ENCODE measurements at regions not wholly inside any gene's neighbourhood (a gene's known extent, or its start where the extent isn't known, plus 50 kb on each side); places are given as distances from the start of the nearest gene placed in this dataset.

DNA sequence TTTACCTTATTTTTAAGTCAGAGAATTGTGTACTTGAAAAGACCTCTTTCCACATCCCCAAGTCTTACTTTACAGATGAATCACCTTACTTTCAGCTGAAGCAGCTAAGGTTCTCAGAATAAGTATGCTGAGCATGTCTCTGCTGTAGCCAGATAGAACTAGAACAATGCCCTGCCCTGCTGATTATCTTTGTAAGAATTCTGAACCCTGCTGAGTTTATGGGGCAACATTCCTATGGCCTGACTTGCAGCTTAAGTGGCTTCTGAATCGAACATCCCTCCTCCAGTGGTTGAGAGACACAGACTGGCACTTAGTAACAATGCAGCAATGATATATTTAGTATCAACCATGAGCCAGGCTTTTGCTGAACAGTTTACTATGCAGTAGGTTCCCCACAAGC is 592.0 kb upstream of the WWC1 start:
- DNase-seq = no peak

DNA sequence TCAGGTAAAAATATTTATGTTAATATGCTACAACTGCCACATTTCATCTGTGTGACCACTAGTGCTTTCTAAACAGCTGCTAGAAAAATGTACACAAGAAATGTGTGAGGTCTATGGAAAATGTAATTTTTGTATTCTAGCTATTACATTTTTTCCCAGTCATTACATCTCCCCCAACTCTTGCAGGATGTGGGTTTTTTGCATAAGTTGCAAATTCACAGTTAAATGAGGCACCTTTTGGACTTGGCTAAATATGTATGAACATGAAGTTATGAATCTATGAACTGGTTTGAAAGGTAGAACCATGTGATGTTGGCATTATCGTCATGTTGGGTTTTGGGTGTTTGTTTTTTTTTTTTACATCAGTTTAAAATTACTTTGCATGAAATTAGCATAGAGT is 590.4 kb upstream of the WWC1 start:
- DNase-seq = no peak

DNA sequence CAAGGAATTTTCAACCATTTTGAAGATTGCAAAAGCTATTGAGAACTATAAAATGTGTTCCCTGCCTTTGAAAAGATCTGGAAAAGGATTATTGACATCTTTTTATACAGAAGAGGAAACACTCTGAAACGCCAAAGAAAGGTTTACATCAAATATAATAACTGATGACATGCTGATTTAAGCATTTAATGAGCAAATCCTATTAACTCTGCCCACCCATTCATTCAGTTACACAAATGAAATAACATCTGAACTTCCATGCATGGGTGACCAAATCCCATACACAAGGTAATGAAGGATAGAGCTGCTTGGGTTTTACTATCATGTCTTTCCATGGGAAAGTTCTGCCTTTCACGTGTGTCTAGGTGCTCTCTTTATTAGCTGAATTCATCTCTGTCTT is 589.4 kb upstream of the WWC1 start:
- DNase-seq = no peak

DNA sequence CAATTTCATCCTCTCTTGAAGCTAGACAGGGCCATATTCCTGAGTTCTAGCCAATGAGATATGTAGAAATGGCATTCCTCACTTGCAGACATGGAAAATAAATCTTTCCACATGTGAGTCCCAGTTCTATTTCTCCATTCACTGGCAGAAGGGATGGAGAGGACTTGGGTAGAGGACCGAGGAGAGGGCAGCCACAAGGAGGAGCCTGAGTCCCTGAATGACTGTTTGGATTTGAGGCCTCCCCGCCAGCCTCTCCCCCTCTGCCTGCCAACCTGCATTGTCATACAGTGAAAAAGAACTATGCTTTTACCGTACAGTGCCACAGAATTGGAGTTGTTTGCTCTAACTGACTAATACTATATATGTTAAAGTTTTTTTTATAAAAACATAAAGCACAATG is 583.0 kb upstream of the WWC1 start:
- DNase-seq = no peak

DNA sequence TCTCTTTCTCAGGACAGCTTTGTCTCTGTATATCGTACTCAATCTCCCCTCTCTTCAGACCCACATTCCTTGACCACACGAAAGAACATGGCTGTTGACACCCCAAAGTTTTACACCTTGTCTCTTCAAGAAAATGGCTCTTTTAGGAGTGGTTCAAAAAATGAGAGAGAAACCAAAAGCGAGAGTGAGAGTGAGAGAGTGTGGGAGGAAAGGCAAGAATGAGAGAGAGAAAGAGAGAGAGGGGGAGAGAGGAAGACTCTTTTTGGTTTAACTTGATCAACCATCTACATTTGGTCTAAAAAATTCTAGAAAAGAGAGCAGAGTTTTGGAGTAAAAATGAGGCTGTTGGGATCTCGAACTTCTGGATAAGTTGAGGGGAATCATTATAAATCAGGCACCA is 581.8 kb upstream of the WWC1 start:
- no peak for DNase-seq

DNA sequence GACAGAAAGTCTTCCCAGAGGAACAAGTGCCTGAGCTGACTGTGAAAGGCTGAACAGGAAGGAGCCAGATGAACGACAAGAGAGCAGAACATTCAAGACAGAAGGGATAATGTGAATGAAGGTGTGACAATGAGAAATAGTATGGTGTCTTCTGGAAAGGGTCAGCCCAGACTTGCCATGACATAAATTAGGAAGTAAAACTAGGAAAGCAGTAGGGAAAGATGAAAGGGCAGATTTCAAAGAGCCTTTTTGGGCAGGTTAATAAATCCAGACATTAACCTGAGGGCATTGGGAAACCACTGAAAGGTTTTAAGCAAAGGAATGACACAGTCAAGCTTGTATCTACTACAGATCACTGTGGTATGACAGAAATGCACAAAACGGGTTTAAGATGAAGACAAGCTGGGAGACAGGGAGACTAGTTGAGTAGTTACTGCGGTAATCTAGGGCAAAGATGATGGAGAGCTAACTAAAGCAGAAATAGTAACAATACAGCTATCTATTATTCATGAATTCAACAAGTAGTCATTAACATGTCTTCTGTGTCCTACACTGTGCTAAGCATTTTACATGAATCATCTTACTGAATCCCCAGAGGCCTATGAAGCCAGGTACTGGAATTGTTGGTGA is 580.9 kb upstream of the WWC1 start:
- no peak for DNase-seq

DNA sequence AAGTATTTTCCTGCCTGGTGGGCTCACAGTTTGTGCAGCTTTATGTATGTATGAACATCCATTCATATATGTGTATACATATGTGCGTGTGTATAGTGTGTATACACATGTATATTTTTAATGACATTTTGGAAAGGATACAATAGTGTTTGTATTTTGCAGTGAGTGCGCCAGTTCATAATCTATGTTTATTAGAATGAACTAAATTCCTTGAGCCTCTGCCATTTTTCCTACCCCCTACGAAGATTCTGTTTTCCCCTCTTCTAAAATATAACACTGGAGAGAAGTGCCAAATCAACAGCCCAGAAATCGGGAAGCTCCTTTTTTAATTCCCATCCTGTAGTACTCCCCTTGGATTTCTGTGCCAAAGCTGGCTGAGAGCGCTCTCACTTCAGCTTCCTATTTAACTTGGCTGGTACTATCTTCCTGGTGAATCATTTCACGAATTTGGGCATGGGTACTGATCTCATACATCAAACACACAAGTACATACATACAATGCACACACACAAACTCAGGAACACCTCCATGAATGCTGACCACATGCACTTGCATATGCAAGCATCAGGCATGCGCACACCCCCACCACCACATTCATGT is 578.4 kb upstream of the WWC1 start:
- no peak for DNase-seq

DNA sequence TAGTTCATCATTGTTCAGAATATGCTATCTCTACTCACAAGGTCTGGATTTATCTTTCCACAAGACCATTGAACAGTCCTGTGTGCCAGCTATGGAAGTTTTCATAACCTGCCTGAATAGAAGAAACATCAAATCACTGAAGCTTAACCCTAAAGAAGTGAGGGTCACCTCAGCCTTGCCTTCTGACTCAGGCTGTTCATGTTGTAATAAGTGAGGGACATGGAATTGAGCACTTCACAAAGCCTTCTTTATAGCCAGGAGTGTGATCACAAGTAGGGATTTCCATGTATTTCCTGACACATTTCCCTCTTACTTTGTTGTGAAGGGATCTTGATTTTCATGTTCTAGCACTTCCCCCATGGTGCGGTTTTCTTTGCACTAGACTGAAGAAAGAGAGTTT is 577.5 kb upstream of the WWC1 start:
- no peak for DNase-seq

DNA sequence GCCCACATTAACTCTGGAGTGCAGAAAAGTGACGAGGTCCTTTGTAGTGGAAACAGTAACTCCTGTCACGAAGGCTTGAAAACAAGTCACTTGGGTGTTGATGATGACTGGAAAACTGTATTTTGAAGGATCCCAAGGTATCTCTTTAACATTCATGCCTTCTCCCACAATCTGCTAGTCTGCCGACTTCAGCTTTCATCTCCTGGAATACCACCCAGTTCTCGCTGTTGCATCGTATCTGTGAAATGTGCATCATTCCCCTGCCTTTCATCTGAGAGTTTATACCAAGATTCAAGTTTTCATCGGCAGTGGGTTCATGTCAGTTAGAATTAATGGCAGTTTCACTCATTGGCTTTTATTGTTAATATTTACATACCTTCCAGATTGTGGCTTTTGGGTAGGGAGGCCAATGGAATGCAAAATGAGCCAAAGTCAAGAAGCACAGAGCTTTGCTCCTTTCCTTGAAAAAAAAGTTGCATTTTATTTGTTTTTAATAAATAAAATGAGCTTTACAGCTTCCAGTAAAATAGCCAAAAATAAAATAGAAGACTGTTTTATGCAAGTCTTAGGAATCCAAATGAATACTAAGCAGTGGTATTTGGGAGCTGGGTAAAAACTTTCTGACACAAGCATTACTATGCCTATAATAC is 575.2 kb upstream of the WWC1 start:
- no peak for DNase-seq

DNA sequence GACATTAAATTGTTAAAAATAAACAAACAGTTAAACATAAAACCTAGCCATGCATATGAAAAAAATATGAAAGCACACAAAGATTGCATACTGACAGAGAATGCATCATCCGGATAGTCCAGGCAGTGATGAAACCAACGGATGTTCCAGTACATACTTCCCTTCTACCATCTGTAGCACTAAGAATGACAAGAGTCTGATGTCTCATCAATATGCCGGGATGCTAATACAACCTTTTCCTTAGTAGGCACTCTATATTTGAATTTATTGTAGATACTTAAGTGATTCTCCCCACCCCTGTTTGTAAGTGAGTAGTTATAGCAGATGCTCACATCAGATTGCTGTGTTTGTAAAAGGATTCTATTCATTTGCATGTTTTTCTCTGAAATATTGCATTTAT is 571.2 kb upstream of the WWC1 start:
- no peak for DNase-seq

DNA sequence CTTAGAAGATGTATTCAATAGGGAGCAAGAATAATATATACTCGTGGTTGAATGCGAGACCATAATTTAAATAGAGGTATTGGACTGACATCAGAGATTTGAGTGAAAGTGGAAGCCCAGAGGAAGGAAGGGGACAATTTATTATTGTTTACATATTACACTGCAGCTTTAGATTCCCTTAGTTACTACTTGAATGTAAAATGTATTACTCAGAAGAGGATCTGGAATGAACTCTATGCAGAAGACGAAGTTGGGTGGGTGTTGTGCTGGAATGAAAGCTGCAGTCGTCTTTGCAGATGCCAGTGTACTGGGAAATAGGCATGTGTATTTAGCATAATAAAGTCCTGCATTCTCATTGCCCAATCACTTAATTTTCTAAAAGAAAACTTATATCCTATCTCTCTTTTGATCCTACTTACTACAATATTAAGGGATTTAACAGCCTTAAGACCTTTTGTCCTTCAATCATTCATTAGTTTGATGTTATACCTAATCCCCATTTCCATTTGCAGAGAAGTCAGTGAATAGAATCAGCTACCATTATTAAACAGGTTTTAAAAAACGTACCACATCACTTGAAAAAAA is 570.7 kb upstream of the WWC1 start:
- DNase-seq = no peak

DNA sequence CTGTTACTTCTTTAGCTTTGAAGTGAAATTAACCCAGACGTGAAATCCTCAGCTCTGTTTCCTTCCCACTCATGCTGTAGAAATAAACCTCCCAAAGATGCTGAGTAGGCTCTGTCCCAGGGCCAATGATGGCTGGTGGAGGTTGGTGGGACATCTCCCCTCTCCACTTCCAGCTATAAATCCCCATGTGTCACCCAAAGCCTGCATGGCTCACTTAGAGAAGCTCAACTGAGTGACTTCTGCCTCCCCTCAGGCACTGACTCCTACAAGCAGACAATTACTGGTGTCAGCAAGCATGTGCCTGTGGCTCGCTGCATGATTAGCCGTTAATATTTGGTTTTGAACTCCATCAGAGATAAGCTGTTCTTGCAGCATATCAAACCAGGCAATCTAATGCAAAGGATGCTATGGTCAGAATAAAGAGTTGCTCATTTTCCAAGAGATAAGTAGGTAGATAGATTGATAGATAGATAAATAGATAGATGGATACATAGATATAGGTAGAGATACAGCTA is 569.5 kb upstream of the WWC1 start:
- DNase-seq = no peak

DNA sequence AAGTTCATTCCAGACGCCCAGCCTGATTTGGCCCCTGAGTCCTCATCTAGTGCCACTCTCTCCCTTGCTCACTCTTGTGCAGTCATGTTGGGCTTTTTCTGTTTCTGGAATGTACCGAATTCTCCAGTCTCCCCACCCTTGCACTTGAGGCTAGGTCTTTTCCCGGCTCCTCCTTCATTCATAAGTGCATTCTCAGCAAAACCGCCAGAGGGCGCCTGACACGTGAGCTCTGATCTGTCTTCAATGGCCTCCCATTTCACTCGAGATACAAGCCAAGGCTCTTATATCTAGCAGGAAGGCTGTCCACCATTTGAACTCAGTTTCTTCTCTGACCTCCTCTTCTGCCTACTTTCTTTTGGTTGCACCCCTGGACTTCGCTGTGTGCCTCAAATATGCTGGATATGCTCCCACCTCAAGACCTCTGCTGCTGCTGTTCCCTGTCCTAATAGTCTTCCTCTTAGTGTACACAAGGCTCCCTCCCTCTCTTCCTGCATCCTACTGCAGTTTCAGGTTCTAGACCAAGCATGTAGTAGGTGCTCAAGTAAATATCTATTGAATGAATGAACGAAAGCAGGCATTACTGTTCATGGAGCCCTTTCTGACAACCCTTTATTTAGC is 568.1 kb upstream of the WWC1 start:
- DNase-seq = peak in 13 of 14 donors; percentile 2 to 74 (median 48)

DNA sequence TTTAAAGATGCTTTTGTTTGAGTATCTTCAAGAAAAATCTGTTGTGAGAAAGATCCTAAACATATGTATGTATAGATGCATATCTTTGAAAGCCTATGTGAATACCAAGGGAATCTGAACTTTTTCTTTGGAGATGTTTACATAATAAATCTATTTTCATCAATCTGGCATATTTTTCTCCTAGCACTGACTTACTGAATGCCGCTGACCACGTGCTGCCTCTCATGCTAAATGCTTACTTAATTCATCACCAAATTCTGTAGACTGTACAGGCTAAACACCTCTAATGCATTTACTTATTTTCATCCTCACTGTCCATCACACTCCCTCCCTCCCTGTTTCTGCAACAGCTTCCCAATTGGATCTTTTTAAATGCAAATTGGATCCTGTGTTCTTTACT is 566.2 kb upstream of the WWC1 start:
- no peak for DNase-seq

DNA sequence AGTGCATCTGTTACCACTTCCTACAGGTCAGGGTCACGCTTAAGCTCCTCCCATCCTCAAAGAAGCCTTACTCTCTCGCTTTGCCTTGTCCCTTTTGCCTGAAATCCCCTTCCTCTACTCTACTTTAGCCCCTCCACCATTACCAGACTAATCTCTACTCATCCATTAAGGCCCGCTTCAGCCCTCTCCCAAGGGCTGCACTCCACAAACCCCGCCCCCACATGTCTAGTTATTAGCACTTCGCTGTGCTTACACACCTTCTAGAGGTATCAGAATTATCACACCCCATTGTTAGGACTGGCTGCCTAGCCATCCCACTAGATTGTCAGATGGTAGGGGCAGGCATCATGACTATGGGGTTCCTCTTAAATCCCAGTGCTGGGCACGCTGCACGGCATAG is 565.7 kb upstream of the WWC1 start:
- DNase-seq = no peak

DNA sequence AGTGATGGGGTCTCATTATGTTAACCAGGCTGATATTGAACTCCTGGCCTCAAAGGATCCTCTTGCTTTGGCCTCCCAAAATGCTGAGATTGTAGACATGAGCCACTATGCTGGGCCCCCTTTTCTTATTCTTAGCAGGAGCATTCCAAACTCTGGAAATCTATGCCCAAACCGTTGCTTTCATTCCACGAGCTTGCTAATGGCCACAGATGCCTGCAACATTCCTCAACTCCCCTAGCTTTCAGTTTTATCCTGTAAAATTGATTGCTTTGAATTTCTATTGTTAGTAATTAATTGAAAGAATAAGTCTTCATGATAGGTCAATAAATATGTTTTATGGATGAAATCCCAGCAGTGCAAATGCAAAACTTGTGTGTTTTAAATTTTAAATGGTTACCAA is 564.8 kb upstream of the WWC1 start:
- no peak for DNase-seq

DNA sequence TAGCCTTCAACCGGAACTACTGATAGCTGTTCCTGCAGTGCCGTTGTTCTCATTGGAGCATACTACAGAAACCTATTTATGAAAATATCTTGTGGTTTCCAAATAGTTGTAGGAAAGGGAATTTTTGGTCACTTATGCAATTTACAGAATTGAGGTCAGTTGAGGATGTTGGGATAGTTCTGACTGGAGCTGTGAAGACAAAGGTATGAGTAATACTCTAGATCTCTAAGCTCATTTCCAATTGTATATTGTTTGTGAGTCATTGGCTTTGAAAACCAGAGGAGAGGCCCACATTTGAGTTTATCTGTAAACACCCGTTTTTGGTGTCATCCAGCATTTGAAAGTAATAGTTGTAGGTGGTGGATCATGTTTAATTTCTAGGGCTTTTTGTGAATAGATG is 561.3 kb upstream of the WWC1 start:
- DNase-seq = no peak

DNA sequence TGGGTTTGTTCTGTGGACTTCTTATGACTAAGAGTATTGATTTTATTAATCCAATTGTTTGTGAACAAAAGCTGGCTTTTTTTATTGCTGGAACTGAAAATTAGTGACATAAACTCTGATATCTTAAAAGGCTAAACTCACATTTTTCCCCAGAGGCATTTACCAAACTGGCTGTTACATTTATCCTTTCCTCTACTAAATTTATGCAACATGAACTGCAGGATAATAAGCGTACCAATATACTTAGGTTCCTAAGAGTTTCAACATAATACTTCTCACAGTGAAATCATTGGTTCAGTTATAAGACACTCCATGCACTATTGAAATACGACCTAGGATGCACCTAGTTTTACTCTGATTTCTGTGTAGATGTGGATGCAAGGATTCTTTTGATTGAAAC is 560.8 kb upstream of the WWC1 start:
- no peak for DNase-seq

DNA sequence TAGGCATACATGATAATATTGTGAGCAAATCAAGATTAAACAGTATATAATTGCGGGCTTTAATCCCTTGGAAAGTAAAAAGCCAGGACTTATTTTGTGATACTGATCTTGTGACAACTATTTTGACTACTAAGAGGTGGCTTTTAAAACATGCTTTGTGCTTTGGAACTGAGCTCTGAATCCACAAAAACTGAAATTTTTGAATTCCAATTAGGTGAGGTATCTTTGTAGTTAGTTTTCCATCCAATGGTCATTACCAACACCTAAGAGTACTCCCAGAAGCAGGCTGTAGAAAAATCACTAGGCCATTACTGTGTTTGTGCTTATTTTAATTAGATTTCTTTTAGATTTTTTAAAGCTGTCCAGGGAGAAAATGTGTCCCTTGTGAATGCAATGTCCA is 559.5 kb upstream of the WWC1 start:
- DNase-seq = no peak

DNA sequence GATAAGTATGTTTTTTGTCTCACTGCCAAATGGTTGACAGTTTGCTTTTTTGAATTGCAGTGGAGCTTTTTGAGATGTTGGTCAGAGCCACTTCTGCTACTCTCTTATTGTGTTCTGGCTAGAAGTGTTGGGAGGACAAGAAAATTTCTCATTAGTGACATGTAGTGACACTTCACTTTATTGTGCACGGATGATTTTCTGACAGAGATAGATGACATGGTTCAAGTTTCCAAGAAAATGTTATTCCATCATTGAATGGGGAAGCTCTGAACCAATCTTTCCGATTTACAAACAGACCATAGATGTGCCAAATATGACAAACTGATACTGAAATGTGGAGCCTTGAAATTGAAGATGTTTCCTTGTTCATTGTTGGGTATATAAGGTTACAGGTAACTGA is 558.9 kb upstream of the WWC1 start:
- DNase-seq = no peak

DNA sequence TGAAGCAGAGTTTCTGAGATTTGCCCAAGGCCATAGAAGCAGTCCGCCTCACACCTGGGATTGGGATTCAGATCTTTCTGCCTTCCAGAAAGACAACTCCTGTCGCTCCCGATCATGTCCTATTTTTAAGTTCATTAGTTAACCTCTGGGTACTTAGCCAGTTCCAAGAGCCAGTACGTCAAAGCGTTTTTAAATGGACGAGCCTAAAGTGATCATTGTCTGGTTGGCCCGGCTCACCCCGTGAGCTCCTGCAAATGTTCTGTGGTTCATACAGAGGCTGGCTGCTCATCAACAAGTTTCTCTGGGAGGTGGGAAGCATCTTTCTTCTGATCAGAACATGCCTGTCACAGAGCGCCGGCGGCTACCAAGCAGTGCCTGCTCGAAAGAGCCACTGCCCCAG is 554.5 kb upstream of the WWC1 start:
- no peak for DNase-seq

DNA sequence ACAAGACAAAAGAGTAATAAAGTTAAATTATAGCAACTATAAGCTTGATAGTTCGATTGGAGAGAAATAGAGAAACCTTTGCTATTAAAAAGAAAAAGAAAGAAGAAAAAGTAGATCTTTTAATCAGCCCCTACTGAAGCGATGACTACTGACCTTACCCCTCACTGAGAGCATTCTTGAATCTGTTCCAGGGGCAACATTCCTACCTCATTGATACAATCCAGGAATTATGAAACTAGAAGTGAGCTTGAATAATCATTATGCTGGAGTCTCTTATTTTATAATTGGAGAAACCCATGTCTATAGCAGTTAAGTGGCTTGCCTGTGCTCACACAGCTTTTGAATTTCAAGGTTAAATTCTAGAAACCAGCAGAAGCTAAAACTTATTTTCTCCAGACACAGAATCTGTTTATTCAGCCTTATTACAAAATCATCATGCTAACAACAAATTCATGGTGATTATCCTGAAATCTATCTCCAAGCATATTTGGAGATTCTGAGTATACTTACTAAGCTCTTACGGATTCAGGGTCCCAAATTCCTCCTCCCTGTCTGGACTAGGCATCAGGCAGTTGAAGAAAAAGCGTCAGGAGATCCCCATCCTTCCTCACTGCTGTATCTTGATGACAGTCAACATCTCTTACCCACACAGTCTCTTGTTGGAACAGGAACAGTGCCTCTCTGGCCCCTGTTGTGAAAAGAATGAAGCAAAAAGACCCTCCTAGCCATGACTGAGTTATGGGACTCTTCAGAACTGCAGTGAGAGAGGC is 547.6 kb upstream of the WWC1 start:
- no peak for DNase-seq

DNA sequence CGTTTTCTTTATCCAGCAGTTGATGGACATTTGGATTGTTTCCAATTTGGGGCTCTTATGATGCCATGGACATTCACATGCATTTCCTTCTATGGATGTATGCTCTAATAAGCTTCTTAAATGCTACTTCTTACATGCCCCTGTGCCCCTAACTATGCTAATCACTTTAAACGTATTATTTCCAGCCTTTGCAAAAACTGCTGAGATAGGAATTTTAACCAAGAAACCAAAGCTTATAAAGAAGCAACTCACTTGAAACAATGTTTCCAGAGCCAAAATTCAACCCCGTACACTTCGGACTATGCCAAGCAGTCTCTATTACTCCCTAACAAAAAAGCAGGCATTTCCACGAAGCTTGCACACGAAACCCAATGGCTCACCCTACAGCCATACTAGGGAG is 545.6 kb upstream of the WWC1 start:
- no peak for DNase-seq
